Ascending aorta (tissue), 2 donors: ENCODE measurements at regions not wholly inside any gene's neighbourhood (a gene's known extent, or its start where the extent isn't known, plus 50 kb on each side); places are given as distances from the start of the nearest gene placed in this dataset.

Experiments used
- DNase-seq, 2 donors: peaks; one replicate each; pipeline ENCODE4 v3.0.0-alpha.2; 2019; ENCODE audit warnings: low spot score in 2 of 2
- H3K27ac ChIP-seq, 2 donors: fragments of 200-600 bp; sonication (generic); one replicate each; pipeline ENCODE4 v1.5.1; 2016 to 2017; ENCODE audit warnings: mild to moderate bottlenecking in 1 of 2
- H3K27me3 ChIP-seq: fragments of 200-600 bp; sonication (generic); one replicate; pipeline ENCODE4 v1.5.1; 2017
- H3K36me3 ChIP-seq, 2 donors: fragments of 200-600 bp; sonication (generic); one replicate each; pipeline ENCODE4 v1.5.1; 2016
- H3K4me1 ChIP-seq, 2 donors: fragments of 200-600 bp; sonication (generic); one replicate each; pipeline ENCODE4 v1.5.1; 2016 to 2017; ENCODE audit warnings: mild to moderate bottlenecking in 1 of 2
- H3K4me3 ChIP-seq, 2 donors: fragments of 200-600 bp; sonication (generic); one replicate each; pipeline ENCODE4 v1.5.1; 2016 to 2017; ENCODE audit warnings: mild to moderate bottlenecking in 1 of 2
- H3K9me3 ChIP-seq, 2 donors: fragments of 200-600 bp; sonication (generic); one replicate each; pipeline ENCODE4 v1.5.1; 2016
- intact Hi-C: fragments of 100-400 bp; cut with DNase I; formaldehyde crosslinking; loops from one replicate; pipeline ENCODE4 v1.15.1; 2023
- TF ChIP-seq, protein P1 (sequence below), 3 experiments: fragments of 200-600 bp in 2 of 3; fragments of 450-650 bp in 1 of 3; sonication (generic) in 2 of 3; IDR thresholded peaks; one replicate each; pipeline ENCODE4 v1.5.1; 2016 to 2019; ENCODE audit warnings: antibody characterized with exemption in 3 of 3, mild to moderate bottlenecking in 1 of 3, moderate library complexity in 1 of 3

DNA sequence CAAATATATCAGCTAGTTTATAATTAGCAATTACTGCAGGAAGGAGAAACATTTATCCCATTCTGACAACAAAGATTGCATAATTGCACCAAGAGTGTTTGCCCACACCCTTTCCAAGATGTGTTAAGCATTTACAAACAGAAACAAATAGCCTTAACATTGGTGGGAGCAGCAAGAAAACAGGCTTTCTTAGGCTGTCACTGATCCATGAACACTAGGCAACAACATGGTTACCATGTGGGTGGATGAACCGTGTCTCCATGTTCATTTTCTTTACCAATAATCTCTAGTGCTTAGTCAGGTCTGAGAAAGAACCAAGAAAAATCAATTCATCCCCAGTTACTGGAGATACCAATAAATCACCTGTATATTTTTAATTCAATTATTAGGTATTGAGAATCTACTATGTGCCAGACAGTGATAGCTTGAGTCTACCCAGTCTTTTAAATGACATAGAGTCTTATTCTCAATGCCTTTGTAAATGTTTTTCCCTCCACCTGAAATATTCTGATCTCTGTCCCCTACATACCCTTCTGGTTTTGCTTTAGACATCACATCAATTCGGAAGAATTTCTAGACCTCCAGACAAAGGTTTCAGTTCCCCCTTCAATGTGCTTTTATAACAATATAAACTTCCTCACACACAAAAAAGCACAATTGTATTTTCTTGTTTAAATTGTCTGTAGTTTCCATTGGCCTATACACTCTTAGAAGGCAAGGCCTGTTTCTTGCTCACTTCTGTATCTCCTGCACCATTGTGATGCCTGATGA is 286.6 kb downstream of the PPP1R2C start:
- H3K4me1 ChIP-seq: no peaks in the 10 kb centered on the region
- H3K27ac ChIP-seq: no peak overlapping the region
- H3K4me3 ChIP-seq: no peak overlapping the region
- H3K27me3 ChIP-seq: no peaks in the 10 kb centered on the region
- H3K36me3 ChIP-seq: no peaks in the 10 kb centered on the region
- TF ChIP-seq, protein P1, sequence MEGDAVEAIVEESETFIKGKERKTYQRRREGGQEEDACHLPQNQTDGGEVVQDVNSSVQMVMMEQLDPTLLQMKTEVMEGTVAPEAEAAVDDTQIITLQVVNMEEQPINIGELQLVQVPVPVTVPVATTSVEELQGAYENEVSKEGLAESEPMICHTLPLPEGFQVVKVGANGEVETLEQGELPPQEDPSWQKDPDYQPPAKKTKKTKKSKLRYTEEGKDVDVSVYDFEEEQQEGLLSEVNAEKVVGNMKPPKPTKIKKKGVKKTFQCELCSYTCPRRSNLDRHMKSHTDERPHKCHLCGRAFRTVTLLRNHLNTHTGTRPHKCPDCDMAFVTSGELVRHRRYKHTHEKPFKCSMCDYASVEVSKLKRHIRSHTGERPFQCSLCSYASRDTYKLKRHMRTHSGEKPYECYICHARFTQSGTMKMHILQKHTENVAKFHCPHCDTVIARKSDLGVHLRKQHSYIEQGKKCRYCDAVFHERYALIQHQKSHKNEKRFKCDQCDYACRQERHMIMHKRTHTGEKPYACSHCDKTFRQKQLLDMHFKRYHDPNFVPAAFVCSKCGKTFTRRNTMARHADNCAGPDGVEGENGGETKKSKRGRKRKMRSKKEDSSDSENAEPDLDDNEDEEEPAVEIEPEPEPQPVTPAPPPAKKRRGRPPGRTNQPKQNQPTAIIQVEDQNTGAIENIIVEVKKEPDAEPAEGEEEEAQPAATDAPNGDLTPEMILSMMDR (IDR thresholded peaks at IDR 0.05): no peak
- H3K9me3 ChIP-seq: no peaks in the 10 kb centered on the region
- DNase-seq: no peak
- intact Hi-C loops: no loop called here

DNA sequence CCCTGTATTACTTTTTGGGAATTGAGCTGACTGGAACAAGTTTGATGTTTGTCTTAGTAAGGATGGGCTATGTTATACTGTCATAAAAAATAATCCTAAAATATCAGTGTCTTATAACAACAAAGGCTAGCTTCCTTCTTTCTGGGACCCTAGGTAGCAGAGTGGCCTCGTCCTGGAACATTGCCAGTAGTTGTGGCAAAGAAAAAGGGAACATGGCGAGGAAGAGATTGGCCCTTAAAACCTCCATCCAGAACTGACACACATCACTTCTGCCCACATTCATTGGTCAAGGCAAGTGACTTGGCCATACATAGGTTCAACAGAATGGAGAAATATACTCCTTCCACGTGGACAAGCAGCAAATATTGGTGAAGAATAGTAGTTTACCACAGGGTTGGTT is 287.9 kb downstream of the PPP1R2C start:
- DNase-seq: no peak
- Histone ChIP-seq H3K27me3 (no peaks in the 10 kb centered on the region), H3K9me3 (no peaks in the 10 kb centered on the region), H3K4me3 (no peak overlapping the region), H3K36me3 (no peaks in the 10 kb centered on the region), H3K27ac (no peak overlapping the region), H3K4me1 (no peaks in the 10 kb centered on the region)
- intact Hi-C loops: no loop called here
- TF ChIP-seq, protein P1 (IDR thresholded peaks at IDR 0.05): no peak

DNA sequence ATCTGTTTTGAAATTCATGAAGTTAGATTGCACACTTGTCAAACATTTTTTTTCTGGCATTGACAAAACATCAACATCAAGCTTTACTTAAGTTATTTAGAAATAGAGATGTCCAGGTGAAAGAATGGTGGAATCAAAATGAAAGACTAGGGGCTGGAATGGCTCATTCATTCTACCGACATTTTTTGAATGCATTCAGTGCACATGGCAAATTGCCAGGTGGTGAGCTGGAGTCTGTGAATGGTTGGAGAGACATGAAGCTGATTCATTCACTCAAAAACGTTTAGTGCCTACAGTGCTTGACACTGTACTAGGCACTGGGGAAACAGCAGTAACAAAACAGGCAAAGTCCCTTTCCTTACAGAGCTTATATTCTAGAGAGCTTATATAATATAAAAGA is 292.4 kb downstream of the PPP1R2C start:
- TF ChIP-seq, protein P1 (IDR thresholded peaks at IDR 0.05): no peak
- no peaks in the 10 kb centered on the region for H3K9me3 ChIP-seq
- H3K4me3 ChIP-seq: no peak overlapping the region
- no peaks in the 10 kb centered on the region for H3K36me3 ChIP-seq
- no peak overlapping the region for H3K27ac ChIP-seq
- H3K4me1 ChIP-seq: no peaks in the 10 kb centered on the region
- DNase-seq: no peak
- H3K27me3 ChIP-seq: no peaks in the 10 kb centered on the region
- intact Hi-C loops: no loop called here

DNA sequence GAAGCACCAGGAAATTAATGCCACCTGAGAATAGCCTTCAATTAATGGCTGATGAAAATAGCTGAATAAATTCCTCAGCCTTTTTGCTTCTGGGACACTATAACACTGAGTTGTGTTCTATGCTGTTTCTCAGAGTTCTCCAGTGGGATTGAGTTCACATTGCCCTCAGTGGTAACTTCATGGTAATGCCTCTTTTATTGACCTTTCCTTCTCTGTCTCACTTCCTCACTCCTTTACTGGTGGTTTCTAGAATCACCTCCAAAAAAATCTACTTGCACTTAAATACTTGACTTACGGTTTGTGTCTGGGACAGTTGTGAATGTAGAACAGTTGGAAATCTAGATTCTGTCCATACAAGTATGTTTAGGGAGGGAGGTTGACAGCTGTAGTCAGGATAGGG is 293.7 kb downstream of the PPP1R2C start:
- intact Hi-C loops: no loop called here

DNA sequence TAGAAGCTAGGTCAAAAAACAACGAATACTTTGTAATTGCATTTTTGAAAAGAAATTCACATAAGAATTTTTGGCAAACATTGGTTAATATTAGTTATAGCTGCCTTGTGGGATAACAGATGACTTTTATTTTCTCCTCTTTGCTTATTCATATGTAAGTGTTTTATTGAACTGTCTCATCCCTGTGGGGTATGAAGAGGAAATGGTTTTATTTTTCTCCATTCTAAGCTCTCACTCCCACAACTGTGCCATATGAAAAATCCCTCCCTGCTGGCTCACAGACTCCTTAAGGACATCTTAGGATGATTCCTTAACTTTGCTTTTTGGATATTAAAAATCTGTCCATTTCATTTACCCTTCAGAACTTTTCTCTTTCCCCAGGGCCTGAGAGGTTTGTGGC is 300.6 kb downstream of the PPP1R2C start:
- H3K27ac ChIP-seq: no peak overlapping the region
- H3K36me3 ChIP-seq: no peaks in the 10 kb centered on the region
- TF ChIP-seq, protein P1 (IDR thresholded peaks at IDR 0.05): no peak
- intact Hi-C loops: no loop called here
- H3K27me3 ChIP-seq: no peaks in the 10 kb centered on the region
- DNase-seq: no peak
- H3K4me3 ChIP-seq: no peak overlapping the region
- H3K4me1 ChIP-seq: no peaks in the 10 kb centered on the region
- H3K9me3 ChIP-seq: no peaks in the 10 kb centered on the region

More for the DNA sequence above, 293.7 kb downstream of the PPP1R2C start:
- Histone ChIP-seq H3K9me3 (no peaks in the 10 kb centered on the region), H3K4me3 (no peak overlapping the region), H3K4me1 (no peaks in the 10 kb centered on the region), H3K27me3 (no peaks in the 10 kb centered on the region), H3K27ac (no peak overlapping the region), H3K36me3 (no peaks in the 10 kb centered on the region)
- DNase-seq: no peak
- TF ChIP-seq, protein P1 (IDR thresholded peaks at IDR 0.05): no peak
